ENCODE measurements at regions not wholly inside any gene's neighbourhood (a gene's known extent, or its start where the extent isn't known, plus 50 kb on each side); places are given as distances from the start of the nearest gene placed in this dataset.
"Not testable (repeated sequence)": the region's sequence is repeated elsewhere in the genome, so short reads cannot be mapped to it uniquely, and the experiment has no call there.

- in situ Hi-C loops (cut with HindIII; ENCODE audit: low pct_ligation_motif_present, low pct_unique_long_range_greater_than_20kb, low sequenced_read_pairs): no loop called here
- DNase-seq: peak; percentile 28
Observed at GRCh38 chrX:66731398-66731797, 92.5 kb upstream of the EDA2R start.

GRCh38 chrX:66728818-66729271 is 90.0 kb upstream of the EDA2R start:
- in situ Hi-C loops (cut with HindIII; ENCODE audit: low pct_ligation_motif_present, low pct_unique_long_range_greater_than_20kb, low sequenced_read_pairs): no loop called here

GRCh38 chrX:66717926-66718325 is 79.0 kb upstream of the EDA2R start:
- in situ Hi-C loops (cut with HindIII; ENCODE audit: low pct_ligation_motif_present, low pct_unique_long_range_greater_than_20kb, low sequenced_read_pairs): no loop called here
- DNase-seq: no peak

More at GRCh38 chrX:66728818-66729271, 90.0 kb upstream of the EDA2R start:
- DNase-seq: peak; percentile 56

GRCh38 chrX:66698273-66699204 is 59.7 kb upstream of the EDA2R start:
- in situ Hi-C loops (cut with HindIII; ENCODE audit: low pct_ligation_motif_present, low pct_unique_long_range_greater_than_20kb, low sequenced_read_pairs): no loop called here
- DNase-seq: no peak

- DNase-seq; in situ Hi-C loops (cut with HindIII; ENCODE audit: low pct_ligation_motif_present, low pct_unique_long_range_greater_than_20kb, low sequenced_read_pairs): not testable (repeated sequence)
Observed at GRCh38 chrX:66692512-66692911, 53.6 kb upstream of the EDA2R start.

Data from ACHN (cell line).